ENCODE measurements at regions not wholly inside any gene's neighbourhood (a gene's known extent, or its start where the extent isn't known, plus 50 kb on each side); places are given as distances from the start of the nearest gene placed in this dataset.

- TF ChIP-seq CTCF (IDR thresholded peaks at IDR 0.05; ENCODE audit: extremely low read depth in 1 of 2, insufficient read depth in 1 of 2, low read depth in 1 of 2, low read length in 2 of 2) (no peak), JUN (IDR thresholded peaks at IDR 0.05; ENCODE audit: borderline replicate concordance, insufficient read depth, insufficient read length, low read depth) (no peak), FOS (IDR thresholded peaks at IDR 0.05; ENCODE audit: borderline replicate concordance, insufficient read depth, low read length) (no peak), POLR2A (IDR thresholded peaks at IDR 0.05; ENCODE audit: low read depth, low read length) (no peak), GATA2 (IDR thresholded peaks at IDR 0.05; ENCODE audit: insufficient read depth, insufficient read length, low read depth, low read length) (no peak), MAX (IDR thresholded peaks at IDR 0.05; ENCODE audit: insufficient read depth, insufficient read length) (no peak)
Measured at GRCh38 chr15:39260391-39260790, 320.5 kb upstream of the THBS1 start.

Data from endothelial cell of umbilical vein (primary cell).